GM18502 (cell line): ENCODE measurements at regions not wholly inside any gene's neighbourhood (a gene's known extent, or its start where the extent isn't known, plus 50 kb on each side); places are given as distances from the start of the nearest gene placed in this dataset.
"Not testable (repeated sequence)": the region's sequence is repeated elsewhere in the genome, so short reads cannot be mapped to it uniquely, and the experiment has no call there.

ENCODE experiments used
- ATAC-seq: cut with Tn5 transposase; IDR thresholded peaks from one replicate; pipeline ENCODE4 v1.9.1; 2021; ENCODE audit warnings: mild to moderate bottlenecking; ENCODE audit not compliant: unreplicated experiment, poor library complexity

- no peak for ATAC-seq
These were observed 154.9 kb downstream of the ALDH8A1 start for GRCh38 chr6:134795001-134795400.

DNA sequence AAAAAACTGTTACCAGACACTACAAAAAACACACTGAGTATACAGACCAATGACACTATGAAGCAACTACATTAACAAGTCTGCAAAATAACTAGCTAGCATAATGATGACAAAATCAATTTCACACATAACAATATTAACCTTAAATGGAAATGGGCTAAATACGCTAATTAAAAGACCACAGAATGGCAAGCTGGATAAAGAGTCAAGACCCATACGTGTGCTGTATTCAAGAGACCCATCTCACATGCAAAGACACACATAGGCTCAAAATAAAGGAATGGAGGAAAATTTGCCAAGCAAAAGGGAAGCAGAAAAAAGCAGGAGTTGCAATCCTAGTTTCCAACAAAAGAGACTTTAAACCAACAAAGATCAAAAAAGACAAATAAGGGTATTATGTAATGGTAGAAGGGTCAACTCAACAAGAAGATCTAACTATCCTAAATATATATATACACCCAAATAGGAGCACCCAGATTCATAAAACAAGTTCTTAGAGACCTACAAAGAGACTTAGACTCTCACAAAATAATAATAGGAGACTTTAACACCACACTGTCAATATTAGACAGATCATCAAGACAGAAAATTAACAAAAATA, 158.6 kb downstream of the ALDH8A1 start:
- not testable (repeated sequence) for ATAC-seq

DNA sequence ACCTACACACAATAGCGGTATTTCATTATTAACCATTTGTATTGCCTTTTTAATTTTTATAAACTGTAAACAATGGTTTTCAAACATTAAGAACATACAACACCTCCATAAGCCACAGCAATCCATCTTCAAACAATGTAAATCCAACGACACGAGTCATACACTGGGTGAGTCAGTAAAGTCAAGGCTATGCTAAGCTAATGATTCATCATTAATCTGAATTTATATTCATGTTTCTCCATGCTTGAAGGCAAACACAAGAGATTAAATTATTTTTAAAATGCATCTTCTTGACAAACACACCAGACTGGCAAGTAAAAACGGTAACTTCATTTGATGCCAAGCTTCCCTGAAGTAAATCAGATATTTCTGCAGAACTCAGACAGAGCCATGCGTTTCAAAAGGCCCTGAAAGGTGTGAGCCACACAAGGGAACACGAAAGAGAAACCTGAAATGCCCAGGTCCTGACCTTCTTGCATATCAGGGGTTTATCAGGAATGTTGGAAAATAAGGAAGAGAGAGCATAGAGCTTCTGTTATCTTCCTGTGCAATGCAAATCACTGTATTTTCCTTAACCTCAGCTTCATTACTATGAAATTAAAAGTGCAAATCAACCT, 162.5 kb downstream of the ALDH8A1 start:
- no peak for ATAC-seq

DNA sequence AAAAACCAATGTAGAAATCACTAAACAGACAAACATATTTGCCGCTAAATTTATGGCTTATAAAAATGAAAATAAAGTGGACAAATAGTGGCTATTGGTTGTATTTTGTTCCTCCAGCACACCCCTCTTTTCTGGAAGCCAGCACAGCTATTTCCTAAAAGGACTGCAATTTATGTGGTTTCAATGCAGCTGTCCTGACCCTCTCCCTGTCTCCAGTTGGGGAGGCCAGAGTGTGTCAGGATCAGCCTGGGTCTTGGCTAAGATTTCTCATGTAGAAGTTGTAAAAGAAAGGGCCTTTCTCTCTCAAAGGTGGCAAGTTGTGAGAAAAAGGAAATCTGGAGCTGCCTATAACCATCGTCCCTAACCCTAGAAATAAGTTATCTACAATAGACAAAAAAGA, 165.6 kb downstream of the ALDH8A1 start:
- ATAC-seq = no peak

DNA sequence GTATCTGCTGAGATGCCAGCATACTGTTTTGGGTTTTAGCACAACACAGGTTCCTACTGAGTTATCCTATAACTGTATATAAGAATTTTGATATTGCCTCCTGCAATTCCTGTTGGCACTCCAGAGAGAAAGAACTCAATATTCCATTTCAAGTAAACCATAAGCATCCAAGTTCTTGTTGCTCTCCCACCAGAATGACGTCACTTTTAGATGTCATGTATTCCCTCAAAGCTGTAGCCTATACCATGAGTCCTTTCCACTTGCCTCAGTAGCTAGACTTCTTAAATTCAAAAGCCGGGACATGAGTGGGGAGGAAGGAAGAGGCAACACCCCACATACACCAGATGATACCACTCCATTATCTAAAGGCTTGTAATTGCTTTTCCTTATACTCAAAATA, 171.5 kb downstream of the ALDH8A1 start:
- ATAC-seq = no peak

- ATAC-seq = no peak
These were observed 175.7 kb downstream of the ALDH8A1 start for GRCh38 chr6:134774201-134774638.

DNA sequence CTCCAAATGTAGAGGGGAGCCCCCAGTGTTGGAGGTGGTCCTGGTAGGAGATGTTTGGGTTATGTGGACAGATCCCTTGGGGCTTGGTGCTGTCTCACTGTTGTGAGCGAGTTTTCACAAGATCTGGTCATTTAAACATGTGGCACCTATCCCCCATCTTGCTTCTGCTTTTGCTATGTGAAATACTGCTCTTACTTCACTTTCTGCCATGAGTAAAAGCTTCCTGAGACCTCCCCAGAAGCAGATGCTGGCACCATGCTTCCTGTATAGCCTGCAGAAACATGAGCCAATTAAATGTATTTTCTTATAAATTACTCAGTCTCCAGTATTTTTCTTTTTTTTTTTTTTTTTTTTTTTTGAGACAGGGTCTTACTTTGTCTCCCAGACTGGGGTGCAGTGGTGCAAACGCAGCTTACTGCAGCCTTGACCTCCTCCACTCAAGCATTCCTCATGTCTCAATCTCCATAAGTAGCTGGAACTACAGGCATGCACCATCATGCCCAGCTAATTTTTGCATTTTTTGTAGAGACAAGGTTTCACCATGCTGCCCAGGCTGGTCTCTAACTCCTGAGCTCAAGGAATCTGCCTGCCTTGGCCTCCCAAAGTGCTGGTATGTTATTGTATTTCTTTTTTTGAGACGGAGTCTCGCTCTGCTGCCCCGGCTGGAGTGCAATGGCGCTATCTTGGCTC, 177.1 kb downstream of the ALDH8A1 start:
- no peak for ATAC-seq

GRCh38 chr6:134768931-134769330, 181.0 kb downstream of the ALDH8A1 start:
- ATAC-seq = no peak

DNA sequence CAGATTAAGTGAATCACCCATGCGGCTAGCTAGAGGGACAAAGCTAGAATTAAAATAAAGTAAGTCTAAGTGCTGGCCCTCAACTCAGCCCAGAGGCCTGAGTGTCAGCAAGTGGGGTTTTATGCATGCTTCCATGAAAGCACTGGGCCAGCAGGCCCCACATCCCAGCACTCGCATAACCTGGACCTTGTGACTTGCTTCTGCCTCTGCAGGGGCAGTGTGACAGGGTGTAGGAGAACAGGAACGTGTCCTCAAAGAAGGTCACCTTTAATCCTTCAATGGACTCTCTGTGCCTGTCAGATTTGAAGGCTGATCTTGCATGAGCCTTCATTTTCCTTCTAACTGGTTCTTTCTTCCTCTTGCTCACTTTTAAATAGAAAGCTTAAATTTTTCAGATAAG, 183.4 kb downstream of the ALDH8A1 start:
- ATAC-seq = no peak

DNA sequence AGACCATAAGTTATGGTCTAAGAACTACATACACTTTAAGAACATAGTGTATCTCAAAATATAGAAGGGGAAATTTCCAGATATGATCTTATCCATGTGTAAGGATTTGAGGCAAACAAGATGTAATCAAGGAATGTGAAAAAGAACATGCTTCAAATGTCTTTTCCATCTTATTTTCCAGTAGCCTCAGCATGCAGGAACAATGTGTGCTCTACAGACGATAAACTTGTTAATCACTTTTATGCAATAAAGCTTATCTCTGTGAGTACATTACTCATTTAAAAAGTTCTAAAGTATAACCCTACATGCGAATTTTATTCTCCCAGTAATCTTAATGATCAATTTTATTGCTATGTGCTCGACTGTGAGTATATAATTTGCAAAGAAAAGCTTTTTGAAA, 185.2 kb downstream of the ALDH8A1 start:
- ATAC-seq = no peak

GRCh38 chr6:134763575-134763974, 186.3 kb downstream of the ALDH8A1 start:
- ATAC-seq = not testable (repeated sequence)

- ATAC-seq = no peak
These were observed 191.3 kb downstream of the ALDH8A1 start for GRCh38 chr6:134758621-134759020.

GRCh38 chr6:134757911-134758361, 192.0 kb downstream of the ALDH8A1 start:
- ATAC-seq = no peak

DNA sequence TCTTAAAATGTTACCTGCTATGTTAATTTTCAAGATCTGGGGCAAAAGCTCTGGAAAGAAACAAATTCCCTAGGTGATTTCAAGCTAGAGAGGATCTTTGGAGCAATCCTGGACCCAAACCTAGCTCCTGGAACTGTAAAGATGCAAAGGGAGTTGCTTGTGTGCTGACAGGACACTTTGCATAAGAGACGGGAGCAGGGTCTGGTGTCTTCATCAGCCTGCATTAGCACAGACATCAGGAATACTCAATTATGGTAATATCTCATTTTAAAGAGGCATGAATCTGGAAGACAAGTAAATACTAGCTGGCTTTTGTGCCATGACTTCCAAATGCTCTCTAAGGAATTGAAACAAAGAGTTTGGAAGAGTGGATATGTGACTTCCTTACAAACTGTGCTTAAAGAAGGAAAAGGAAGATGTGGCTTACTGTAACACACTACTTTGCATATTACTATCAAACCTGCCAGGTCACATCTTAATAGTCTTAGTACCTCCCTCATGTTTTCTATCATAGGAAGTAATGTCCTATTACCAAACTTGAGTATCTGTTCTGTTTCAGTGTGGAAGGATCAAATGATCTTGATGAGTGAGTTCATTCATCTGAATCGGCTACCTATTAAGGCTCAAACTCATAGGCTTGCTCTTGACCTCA, 193.4 kb downstream of the ALDH8A1 start:
- no peak for ATAC-seq

DNA sequence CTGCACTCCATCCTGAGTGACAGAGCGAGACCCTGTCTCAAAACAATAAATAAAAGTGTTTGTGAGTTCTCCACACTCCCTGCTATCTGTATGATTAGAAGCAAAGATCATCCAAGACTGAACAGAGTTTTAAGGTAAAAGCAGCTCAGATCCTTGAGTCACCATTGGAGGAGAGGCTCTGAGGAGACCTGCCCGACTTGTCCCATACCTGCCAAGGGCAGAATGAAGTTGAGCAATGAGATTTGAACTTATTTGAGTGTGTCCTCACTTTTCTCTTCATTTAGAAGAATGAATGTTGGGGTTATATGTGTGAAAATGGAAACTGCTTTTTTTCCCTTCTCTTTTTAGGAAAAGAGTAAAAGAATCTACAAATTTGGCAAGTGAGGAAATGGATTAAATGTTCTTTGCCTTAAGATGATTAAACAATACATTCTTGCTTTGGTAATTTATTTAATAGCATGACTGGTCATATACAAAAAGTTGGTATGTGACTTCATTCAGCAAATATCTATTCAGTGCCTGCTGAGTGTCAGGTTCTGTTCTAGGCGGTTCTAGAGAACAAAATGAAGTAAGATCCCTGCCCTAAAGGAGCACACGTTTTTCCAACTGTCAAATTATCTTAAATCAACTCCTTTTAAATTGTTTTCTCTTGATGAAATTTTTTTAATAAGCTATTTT, 195.7 kb downstream of the ALDH8A1 start:
- no peak for ATAC-seq

DNA sequence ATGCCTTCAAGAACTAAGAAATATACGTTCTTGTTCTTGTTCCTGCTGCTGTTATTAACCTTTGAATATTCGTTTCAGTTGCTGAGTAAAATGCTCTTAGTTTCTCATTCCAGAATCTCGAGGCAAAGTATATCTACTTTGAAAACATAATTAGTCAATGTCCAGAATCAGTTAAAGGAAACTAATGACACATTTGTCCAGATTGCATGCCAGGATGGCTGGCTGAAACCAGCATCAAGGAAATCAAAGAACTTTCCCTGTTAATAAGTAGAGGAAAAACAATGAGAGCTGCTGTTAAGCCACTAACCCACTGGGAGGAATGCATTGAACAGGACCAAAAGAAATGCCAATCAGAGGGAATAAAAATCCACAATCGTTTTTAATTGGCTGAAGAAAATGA, 196.9 kb downstream of the ALDH8A1 start:
- ATAC-seq = no peak

DNA sequence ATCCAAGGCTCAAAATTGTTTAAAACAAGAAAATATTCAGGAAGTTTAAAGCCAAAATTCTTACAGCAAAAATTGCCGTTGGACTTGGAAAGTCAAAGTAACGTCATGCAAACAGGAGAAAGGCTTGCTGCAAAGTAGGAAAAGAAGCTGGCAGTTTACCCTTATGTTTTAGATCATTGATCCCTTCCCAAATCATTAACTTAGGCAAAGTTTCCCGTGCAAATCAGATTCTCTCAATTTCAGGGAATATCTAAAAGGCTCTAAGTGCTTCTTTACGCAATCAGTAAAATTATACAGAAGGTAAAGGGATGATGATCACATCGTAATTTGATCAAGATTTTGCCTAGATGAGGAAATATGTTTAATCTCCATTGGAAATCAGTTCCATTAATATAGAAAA, 197.5 kb downstream of the ALDH8A1 start:
- no peak for ATAC-seq

GRCh38 chr6:134750669-134751068, 199.2 kb downstream of the ALDH8A1 start:
- no peak for ATAC-seq

DNA sequence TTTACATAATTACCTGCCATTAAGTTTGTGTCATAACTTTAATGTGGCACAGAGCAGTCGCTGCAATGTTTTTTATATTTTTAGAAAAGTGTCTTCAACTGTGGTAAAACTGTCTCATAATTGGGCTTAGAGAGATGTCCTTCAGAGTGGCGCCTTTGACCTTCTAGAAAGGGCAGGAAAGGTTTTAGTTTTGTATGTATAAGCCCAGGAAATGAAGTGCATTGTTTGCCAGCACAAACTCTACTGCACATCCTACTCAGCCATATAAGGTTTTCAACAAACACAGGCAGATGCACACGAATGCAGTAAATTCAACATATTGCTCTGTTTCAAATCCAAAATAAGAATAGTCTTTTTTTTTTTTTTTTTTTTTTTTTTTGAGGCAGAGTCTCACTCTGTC, 201.4 kb downstream of the ALDH8A1 start:
- ATAC-seq = no peak

DNA sequence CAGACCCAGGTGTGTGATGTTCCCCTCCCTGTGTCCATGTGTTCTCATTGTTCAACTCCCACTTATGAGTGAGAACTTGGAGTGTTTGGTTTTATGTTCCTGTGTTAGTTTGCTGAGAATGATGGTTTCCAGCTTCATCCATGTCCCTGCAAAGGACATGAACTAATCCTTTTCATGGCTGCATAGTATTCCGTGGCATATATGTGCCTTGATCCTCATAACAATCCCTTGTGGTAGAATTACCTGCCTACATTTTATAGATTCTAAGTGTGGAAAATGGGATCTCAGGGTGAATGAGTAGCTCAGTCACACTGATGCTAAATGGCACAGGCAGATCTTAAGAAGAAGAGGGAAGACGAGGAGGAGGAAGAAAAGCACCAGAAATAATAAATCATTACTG, 202.7 kb downstream of the ALDH8A1 start:
- ATAC-seq = not testable (repeated sequence)

GRCh38 chr6:134746140-134746539, 203.8 kb downstream of the ALDH8A1 start:
- no peak for ATAC-seq
